Testis (tissue), 2 donors: ENCODE measurements at regions not wholly inside any gene's neighbourhood (a gene's known extent, or its start where the extent isn't known, plus 50 kb on each side); places are given as distances from the start of the nearest gene placed in this dataset.
"Not testable (repeated sequence)": the region's sequence is repeated elsewhere in the genome, so short reads cannot be mapped to it uniquely, and the experiment has no call there.

Source experiments
- DNase-seq: peaks from one replicate; pipeline ENCODE4 v3.0.0-alpha.2; 2019
- H3K27ac ChIP-seq, 2 donors: fragments of 200-600 bp; sonication (generic); one replicate each; pipeline ENCODE4 v1.5.1; 2019
- H3K27me3 ChIP-seq: fragments of 200-600 bp; sonication (generic); one replicate; pipeline ENCODE4 v1.5.1; 2019
- H3K36me3 ChIP-seq: fragments of 200-600 bp; sonication (generic); one replicate; pipeline ENCODE4 v1.5.1; 2017; ENCODE audit warnings: low read depth; ENCODE audit errors: missing control alignments
- H3K4me1 ChIP-seq: fragments of 200-600 bp; sonication (generic); one replicate; pipeline ENCODE4 v1.5.1; 2019
- H3K4me3 ChIP-seq, 2 donors: fragments of 200-600 bp; sonication (generic); one replicate each; pipeline ENCODE4 v1.5.1; 2017 to 2019
- H3K9me3 ChIP-seq: fragments of 200-600 bp; sonication (generic); one replicate; pipeline ENCODE4 v1.5.1; 2017
- POLR2A ChIP-seq: fragments of 450-650 bp; IDR thresholded peaks from one replicate; pipeline ENCODE4 v1.6.1; 2017; ENCODE audit warnings: antibody characterized with exemption, mild to moderate bottlenecking, moderate library complexity
- WGBS, 2 donors: methylation state at CpG; one replicate each; pipeline ENCODE4 v1.1.5; 2018; 5-methylcytosine and 5-hydroxymethylcytosine counted together
- intact Hi-C: fragments of 100-400 bp; cut with DNase I; formaldehyde crosslinking; loops from one replicate; pipeline ENCODE4 v1.15.1; 2023; ENCODE audit warnings: low total_unique reads
- TF ChIP-seq, protein P1 (sequence below), 3 experiments: fragments of 450-650 bp in 2 of 3; fragments of 200-600 bp in 1 of 3; sonication (generic) in 1 of 3; IDR thresholded peaks; one replicate each; pipeline ENCODE4 v1.5.1; 2016 to 2019; ENCODE audit warnings: antibody characterized with exemption in 3 of 3, mild to moderate bottlenecking in 2 of 3, moderate library complexity in 1 of 3

- WGBS, 2 donors, result 80 to 81% methylated on average over 4 of the region's 4 CpGs
- DNase-seq, intact Hi-C loops: not testable (repeated sequence)
Observed at GRCh38 chr5:104033186-104033585, 470.6 kb upstream of the NUDT12 start.

GRCh38 chr5:104024538-104024937 is 461.9 kb upstream of the NUDT12 start:
- H3K4me1 ChIP-seq, result no peaks in the 10 kb centered on the region
- intact Hi-C loops, result no loop called here
- H3K4me3 ChIP-seq, result no peak overlapping the region
- 82 to 91% methylated on average over 2 to 5 of the region's 5 CpGs for WGBS, 2 donors
- DNase-seq, result no peak
- H3K36me3 ChIP-seq, result no peaks in the 10 kb centered on the region
- no peak overlapping the region for H3K27ac ChIP-seq
- no peaks in the 10 kb centered on the region for H3K9me3 ChIP-seq
- H3K27me3 ChIP-seq, result no peaks in the 10 kb centered on the region
- TF ChIP-seq POLR2A, result no peak
- TF ChIP-seq, protein P1, sequence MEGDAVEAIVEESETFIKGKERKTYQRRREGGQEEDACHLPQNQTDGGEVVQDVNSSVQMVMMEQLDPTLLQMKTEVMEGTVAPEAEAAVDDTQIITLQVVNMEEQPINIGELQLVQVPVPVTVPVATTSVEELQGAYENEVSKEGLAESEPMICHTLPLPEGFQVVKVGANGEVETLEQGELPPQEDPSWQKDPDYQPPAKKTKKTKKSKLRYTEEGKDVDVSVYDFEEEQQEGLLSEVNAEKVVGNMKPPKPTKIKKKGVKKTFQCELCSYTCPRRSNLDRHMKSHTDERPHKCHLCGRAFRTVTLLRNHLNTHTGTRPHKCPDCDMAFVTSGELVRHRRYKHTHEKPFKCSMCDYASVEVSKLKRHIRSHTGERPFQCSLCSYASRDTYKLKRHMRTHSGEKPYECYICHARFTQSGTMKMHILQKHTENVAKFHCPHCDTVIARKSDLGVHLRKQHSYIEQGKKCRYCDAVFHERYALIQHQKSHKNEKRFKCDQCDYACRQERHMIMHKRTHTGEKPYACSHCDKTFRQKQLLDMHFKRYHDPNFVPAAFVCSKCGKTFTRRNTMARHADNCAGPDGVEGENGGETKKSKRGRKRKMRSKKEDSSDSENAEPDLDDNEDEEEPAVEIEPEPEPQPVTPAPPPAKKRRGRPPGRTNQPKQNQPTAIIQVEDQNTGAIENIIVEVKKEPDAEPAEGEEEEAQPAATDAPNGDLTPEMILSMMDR (IDR thresholded peaks at IDR 0.05), result no peak

More at GRCh38 chr5:104033186-104033585, 470.6 kb upstream of the NUDT12 start:
- not testable (repeated sequence) for H3K4me1 ChIP-seq, H3K27ac ChIP-seq, H3K36me3 ChIP-seq, H3K27me3 ChIP-seq, H3K9me3 ChIP-seq, H3K4me3 ChIP-seq

- no peak overlapping the region for H3K27ac ChIP-seq
- no peaks in the 10 kb centered on the region for H3K36me3 ChIP-seq
- H3K9me3 ChIP-seq, result no peaks in the 10 kb centered on the region
- DNase-seq, result no peak
- TF ChIP-seq, protein P1 (IDR thresholded peaks at IDR 0.05), result no peak
- no peak for TF ChIP-seq POLR2A
- no peak overlapping the region for H3K4me3 ChIP-seq
- no peaks in the 10 kb centered on the region for H3K27me3 ChIP-seq
- H3K4me1 ChIP-seq, result no peaks in the 10 kb centered on the region
- intact Hi-C loops, result no loop called here
- 89 to 96% methylated on average over 2 of the region's 2 CpGs for WGBS, 2 donors
Observed at GRCh38 chr5:104023739-104024138, 461.1 kb upstream of the NUDT12 start.

DNA sequence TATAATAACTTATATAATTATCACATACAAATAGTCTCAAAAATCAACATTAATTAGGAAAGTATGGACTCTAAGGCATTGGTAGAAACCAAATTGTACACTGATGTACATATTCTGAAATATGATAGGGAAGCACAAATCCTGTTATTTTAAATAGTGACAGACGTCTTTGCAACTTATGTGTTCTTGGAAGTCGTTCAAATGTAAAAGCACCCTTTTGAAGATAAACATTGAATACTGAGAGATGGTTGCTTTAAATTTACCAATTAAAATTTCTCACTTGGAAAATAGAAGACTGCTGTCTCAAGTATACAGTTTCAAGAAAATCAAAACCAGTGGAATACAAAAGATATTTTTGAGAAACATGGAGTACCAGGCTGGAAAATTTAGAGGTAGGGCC is 457.4 kb upstream of the NUDT12 start:
- intact Hi-C loops, result no loop called here

GRCh38 chr5:104018299-104018698 is 455.7 kb upstream of the NUDT12 start:
- Histone ChIP-seq H3K9me3 (no peaks in the 10 kb centered on the region), H3K36me3 (no peaks in the 10 kb centered on the region), H3K4me3 (no peak overlapping the region), H3K27me3 (no peaks in the 10 kb centered on the region), H3K4me1 (no peaks in the 10 kb centered on the region), H3K27ac (no peak overlapping the region)
- intact Hi-C loops, result no loop called here
- TF ChIP-seq POLR2A, result no peak
- TF ChIP-seq, protein P1 (IDR thresholded peaks at IDR 0.05), result no peak
- no peak for DNase-seq

More for the DNA sequence above, 457.4 kb upstream of the NUDT12 start:
- no peaks in the 10 kb centered on the region for H3K9me3 ChIP-seq
- TF ChIP-seq POLR2A, result no peak
- TF ChIP-seq, protein P1 (IDR thresholded peaks at IDR 0.05), result no peak
- H3K4me3 ChIP-seq, result no peak overlapping the region
- H3K4me1 ChIP-seq, result no peaks in the 10 kb centered on the region
- no peaks in the 10 kb centered on the region for H3K36me3 ChIP-seq
- H3K27ac ChIP-seq, result no peak overlapping the region
- no peaks in the 10 kb centered on the region for H3K27me3 ChIP-seq
- 78 to 81% methylated on average over 2 of the region's 2 CpGs for WGBS, 2 donors
- no peak for DNase-seq
